IgD-negative memory B cell (primary cell): ENCODE measurements at regions not wholly inside any gene's neighbourhood (a gene's known extent, or its start where the extent isn't known, plus 50 kb on each side); places are given as distances from the start of the nearest gene placed in this dataset.
"Not testable (repeated sequence)": the region's sequence is repeated elsewhere in the genome, so short reads cannot be mapped to it uniquely, and the experiment has no call there.

Source experiments
- H3K27ac Mint-ChIP-seq, 3 donors: one replicate each; pipeline ENCODE4 v1.8.0; 2020 to 2022; ENCODE audit warnings: mild to moderate bottlenecking in 3 of 3, mixed read lengths in 3 of 3, moderate library complexity in 1 of 3
- H3K27me3 Mint-ChIP-seq: one replicate; pipeline ENCODE4 v1.8.0; 2021; ENCODE audit warnings: mixed read lengths
- H3K36me3 Mint-ChIP-seq: one replicate; pipeline ENCODE4 v1.8.0; 2020; ENCODE audit warnings: mild to moderate bottlenecking, mixed read lengths
- H3K4me1 Mint-ChIP-seq, 3 donors: one replicate each; pipeline ENCODE4 v1.8.0; 2020 to 2022; ENCODE audit warnings: mixed read lengths in 3 of 3, mild to moderate bottlenecking in 1 of 3
- H3K4me3 Mint-ChIP-seq, 4 donors: one replicate each; pipeline ENCODE4 v1.8.0; 2020 to 2022; ENCODE audit warnings: mild to moderate bottlenecking in 4 of 4, mixed read lengths in 4 of 4, moderate library complexity in 3 of 4
- H3K9me3 Mint-ChIP-seq, 3 donors: one replicate each; pipeline ENCODE4 v1.8.0; 2020 to 2021; ENCODE audit warnings: mixed read lengths in 3 of 3, mild to moderate bottlenecking in 1 of 3

DNA sequence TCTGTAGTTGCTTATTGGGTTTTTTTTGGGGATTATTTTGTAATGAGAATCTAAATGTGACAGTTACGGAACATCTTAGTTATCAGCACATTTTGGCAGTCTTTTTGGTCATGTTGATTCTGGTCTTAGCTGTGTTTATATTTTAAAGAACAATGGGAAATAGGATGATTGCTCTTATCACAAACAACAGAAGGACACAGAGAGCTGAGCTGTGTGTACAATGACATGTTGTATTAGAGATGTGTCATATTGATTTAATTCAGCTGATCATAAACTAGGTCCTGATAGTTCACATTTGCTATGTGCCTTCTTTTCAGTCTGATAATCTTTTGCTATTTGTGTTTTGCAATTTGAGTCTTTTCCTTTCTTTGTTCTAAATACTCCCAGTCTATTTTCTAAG, 781.7 kb downstream of the TRHDE start:
- Mint-ChIP-seq H3K4me1 (no peaks in the 10 kb centered on the region), H3K9me3 (peaks cover 0 to 2% (median 0%) of the 10 kb centered on the region in 3 donors), H3K27me3 (no peaks in the 10 kb centered on the region), H3K4me3 (no peak overlapping the region), H3K36me3 (no peaks in the 10 kb centered on the region), H3K27ac (no peak overlapping the region)

DNA sequence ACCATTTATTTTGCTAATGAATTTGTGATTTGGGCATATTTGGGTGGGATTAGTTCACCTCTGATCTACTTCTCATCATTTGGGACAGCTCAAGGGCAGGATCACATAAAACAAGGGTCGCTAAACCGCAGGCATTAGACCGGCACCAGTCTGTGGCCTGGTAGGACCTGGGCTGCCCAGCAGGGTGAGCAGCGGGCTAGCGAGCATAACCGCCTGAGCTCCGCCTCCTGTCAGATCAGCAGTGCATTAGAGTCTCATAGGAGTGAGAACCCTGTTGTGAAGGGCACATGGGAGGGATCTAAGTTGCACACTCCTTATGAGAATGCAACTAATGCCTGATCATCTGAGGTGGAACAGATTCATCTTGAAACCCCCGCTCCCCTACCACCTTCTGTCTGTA, 785.3 kb downstream of the TRHDE start:
- H3K36me3 Mint-ChIP-seq: no peaks in the 10 kb centered on the region
- H3K27ac Mint-ChIP-seq: no peak overlapping the region
- H3K27me3 Mint-ChIP-seq: no peaks in the 10 kb centered on the region
- no peaks in the 10 kb centered on the region for H3K4me1 Mint-ChIP-seq
- H3K4me3 Mint-ChIP-seq: no peak overlapping the region
- peaks cover 0 to 4% (median 4%) of the 10 kb centered on the region in 3 donors for H3K9me3 Mint-ChIP-seq

DNA sequence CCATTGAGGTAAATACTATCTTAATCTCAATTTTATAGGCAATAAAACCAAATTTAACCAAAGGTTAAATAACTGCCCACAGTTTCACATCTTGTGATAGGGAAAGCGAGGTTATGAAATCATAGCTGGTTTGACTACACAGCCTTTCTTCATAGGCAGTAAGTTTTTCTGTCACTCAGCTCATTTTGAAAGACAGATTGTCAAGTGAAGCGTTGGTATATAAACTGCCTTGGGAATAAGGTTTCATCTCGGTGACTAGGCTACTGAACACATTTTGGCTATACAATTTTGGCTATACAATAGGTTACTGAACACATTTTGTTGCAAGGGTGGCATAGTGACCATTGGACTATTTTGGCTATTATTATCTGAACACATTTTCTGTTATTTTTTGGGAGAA, 793.7 kb downstream of the TRHDE start:
- no peak overlapping the region for H3K27ac Mint-ChIP-seq
- peaks cover 0 to 5% (median 4%) of the 10 kb centered on the region in 3 donors for H3K9me3 Mint-ChIP-seq
- no peaks in the 10 kb centered on the region for H3K27me3 Mint-ChIP-seq
- no peak overlapping the region for H3K4me3 Mint-ChIP-seq
- H3K36me3 Mint-ChIP-seq: no peaks in the 10 kb centered on the region
- H3K4me1 Mint-ChIP-seq: no peaks in the 10 kb centered on the region

DNA sequence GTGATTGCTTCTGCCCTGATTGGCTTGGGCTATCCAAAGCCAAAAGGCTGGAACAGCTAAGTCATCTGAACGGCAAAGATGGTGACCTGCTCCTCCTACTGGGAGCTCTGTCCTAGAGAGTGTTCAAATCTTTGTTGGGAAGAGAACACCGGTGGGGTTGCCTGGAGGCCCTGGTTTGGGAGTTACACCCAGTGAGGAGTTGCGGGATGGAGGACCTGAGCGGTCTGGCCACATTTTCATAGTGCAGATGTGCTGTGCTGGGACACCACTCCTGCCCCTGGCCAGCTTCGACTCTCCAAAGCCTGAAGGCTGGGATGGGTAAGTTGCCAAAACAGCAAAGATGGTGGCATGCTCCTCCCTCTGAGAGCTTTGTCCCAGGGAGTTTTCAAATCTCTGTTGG, 795.4 kb downstream of the TRHDE start:
- H3K36me3 Mint-ChIP-seq: no peaks in the 10 kb centered on the region
- H3K4me3 Mint-ChIP-seq: no peak overlapping the region
- H3K27me3 Mint-ChIP-seq: no peaks in the 10 kb centered on the region
- H3K4me1 Mint-ChIP-seq: peaks cover 0 to 2% (median 0%) of the 10 kb centered on the region in 3 donors
- H3K9me3 Mint-ChIP-seq: peaks cover 0 to 6% (median 4%) of the 10 kb centered on the region in 3 donors
- no peak overlapping the region for H3K27ac Mint-ChIP-seq

DNA sequence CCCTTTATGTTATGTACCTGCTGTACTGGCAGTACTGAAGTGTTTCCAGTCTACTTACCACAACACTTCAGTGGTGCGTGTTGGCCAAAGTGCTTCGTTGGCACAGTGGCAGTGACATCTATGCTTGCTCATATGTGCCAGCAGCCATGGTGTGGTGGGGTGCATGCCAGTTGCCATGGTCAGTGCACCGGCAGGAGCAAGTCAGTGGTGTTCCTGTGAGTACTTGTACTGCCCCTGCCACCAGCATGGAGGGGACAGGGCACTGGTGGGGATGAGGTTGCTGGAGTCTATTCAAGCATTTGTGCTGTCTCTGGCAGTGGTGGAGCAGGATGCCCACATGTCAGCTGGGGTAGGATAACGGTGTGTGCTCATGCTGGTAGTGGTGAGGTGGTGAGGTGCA, 800.0 kb downstream of the TRHDE start:
- peak overlapping the region in 1 of 3 donors; percentile 50 for H3K27ac Mint-ChIP-seq
- H3K4me1 Mint-ChIP-seq: peaks cover 0 to 2% (median 0%) of the 10 kb centered on the region in 3 donors
- no peaks in the 10 kb centered on the region for H3K36me3 Mint-ChIP-seq
- H3K9me3 Mint-ChIP-seq: peaks cover 2 to 7% (median 4%) of the 10 kb centered on the region in 3 donors
- H3K27me3 Mint-ChIP-seq: no peaks in the 10 kb centered on the region
- no peak overlapping the region for H3K4me3 Mint-ChIP-seq

DNA sequence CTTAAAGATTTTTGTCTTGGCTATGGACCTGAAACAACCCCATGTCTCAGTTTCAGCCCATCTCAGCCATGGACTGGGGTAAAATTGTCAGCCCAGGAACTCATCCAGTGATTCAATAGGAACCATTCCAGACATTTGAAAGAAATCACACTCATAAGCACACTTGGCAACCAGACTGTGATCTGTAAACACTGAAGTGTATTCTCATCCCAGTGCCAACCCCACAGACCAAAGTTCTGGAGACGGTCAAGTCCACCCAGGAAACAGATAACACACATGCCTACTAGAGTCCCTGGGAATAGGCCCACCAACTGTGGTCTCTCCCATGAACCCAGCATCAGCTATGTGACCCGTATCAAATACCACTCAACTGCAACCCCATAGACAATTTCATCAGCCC, 804.6 kb downstream of the TRHDE start:
- Mint-ChIP-seq H3K9me3 (peaks cover 0 to 6% (median 3%) of the 10 kb centered on the region in 3 donors), H3K27ac (no peak overlapping the region), H3K4me1 (peaks cover 0 to 2% (median 0%) of the 10 kb centered on the region in 3 donors), H3K36me3 (no peaks in the 10 kb centered on the region), H3K27me3 (no peaks in the 10 kb centered on the region), H3K4me3 (no peak overlapping the region)

DNA sequence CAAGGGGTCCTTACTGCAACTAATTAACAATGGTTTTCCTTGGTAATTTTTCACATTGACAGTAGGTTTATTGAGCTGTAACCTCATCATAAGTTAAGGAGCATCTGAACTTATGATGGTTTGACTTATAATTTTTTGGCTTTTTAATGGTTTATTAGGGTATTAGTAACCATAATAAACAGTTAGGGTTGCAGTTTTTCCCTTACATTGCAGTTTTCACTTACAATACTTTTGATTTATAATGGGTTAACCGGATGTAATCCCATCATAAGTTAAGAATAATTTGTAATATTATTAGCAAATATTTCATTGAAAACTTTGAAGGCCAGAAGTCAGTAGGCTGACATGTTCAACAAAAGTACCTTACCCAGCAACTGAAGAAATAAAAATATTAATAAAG, 811.6 kb downstream of the TRHDE start:
- H3K27ac Mint-ChIP-seq: no peak overlapping the region
- H3K9me3 Mint-ChIP-seq: peaks cover 0 to 10% (median 2%) of the 10 kb centered on the region in 3 donors
- H3K4me1 Mint-ChIP-seq: no peaks in the 10 kb centered on the region
- no peak overlapping the region for H3K4me3 Mint-ChIP-seq
- no peaks in the 10 kb centered on the region for H3K36me3 Mint-ChIP-seq
- H3K27me3 Mint-ChIP-seq: no peaks in the 10 kb centered on the region

DNA sequence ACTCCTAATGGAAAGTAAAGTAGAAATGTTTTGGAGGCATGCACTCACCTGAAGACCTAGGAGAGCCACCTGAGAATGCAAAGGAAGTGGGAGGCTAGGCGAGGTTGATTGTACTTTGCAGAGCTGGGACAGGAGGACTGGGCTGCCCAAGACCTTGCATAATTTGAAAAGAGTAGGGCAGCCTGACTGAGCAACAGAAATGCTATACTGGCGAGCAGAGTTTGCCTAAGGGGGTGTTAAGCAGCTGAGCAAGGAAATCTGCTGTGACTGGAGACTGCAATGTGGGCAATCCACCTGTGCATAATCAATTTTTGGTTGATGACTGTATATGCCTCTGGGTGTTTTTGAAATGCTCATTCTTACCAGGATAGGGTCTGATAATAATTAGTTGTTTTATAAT, 834.1 kb downstream of the TRHDE start:
- Mint-ChIP-seq H3K36me3 (no peaks in the 10 kb centered on the region), H3K4me1 (peaks cover 0 to 4% (median 0%) of the 10 kb centered on the region in 3 donors), H3K4me3 (no peak overlapping the region), H3K9me3 (peaks cover 0 to 5% (median 2%) of the 10 kb centered on the region in 3 donors), H3K27me3 (no peaks in the 10 kb centered on the region), H3K27ac (no peak overlapping the region)

DNA sequence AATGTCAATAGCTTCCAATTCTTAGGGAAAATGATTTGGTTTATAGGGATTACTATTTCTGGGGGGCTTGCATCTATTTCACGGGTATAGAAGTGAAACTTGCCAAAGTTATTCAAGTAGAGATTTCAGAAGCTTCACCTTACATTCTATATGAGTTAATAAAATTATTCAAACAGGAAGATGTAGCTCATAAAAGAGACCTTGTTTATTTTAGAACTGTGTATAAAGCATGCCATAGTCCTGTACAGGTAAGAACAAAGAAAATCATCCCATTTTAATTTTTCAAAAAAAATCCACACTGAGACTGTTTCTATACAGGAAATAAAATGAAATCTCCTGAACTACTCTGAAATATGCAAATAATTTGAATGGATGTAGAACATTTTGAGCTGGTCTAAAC, 834.7 kb downstream of the TRHDE start:
- Mint-ChIP-seq H3K9me3 (peaks cover 0 to 5% (median 2%) of the 10 kb centered on the region in 3 donors), H3K36me3 (no peaks in the 10 kb centered on the region), H3K4me1 (peaks cover 0 to 4% (median 0%) of the 10 kb centered on the region in 3 donors), H3K27me3 (no peaks in the 10 kb centered on the region), H3K27ac (no peak overlapping the region), H3K4me3 (no peak overlapping the region)

DNA sequence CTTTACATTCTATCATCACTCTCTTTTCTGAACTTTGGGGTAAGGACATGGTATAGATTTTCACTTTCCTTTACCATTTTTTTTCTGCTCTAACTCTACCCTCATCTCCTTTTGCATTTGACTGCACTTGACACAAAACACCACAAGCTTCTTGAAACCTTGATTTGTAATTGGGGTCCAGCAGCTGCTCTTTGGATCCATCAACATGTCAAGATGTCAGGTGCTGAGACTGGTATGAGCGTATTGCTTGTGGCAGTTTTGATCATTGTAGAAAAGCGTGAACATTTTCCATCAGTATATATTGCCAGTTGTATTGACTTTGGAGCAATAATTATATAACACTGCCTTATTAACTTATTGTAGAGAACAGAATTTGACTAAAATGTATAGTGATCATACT, 838.6 kb downstream of the TRHDE start:
- Mint-ChIP-seq H3K27me3 (no peaks in the 10 kb centered on the region), H3K36me3 (no peaks in the 10 kb centered on the region), H3K27ac (no peak overlapping the region), H3K4me3 (no peak overlapping the region), H3K9me3 (peaks cover 0 to 3% (median 3%) of the 10 kb centered on the region in 3 donors), H3K4me1 (no peaks in the 10 kb centered on the region)

DNA sequence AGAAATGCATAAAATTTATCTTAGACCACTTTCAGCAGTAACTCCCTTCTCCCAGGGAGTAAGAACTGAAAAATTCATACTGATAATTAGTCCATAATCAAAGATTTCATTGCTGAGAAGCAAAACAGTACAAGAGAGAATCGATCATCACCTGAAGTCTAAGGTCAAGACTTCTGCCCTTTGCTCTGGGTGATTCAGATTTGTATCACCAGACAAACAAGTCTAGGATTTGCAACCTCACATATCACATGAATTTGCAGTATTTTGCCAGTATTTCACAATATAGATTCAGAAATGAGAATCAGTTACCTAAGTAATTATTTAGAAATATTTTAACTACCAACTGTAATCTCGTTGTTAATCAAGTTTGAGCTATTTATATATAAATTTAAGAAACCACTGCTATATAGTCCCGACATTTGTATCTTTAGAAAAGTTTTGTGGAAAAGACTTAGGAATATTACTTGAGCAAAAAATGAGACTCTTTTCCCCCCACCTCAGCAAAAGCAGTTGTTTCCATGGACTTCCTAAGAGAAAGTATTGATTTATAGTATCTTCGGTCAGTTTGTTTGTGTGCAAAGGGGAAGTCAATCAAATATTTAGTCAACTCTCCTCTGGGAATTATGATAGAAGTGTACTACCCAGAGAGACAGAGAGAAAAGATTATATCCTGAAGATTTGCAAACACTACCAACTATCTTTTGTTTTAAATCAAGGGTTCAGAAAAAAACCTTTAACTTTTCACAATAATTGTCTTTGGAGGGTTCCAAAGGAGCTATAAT, 840.1 kb downstream of the TRHDE start:
- H3K27ac Mint-ChIP-seq: no peak overlapping the region
- H3K9me3 Mint-ChIP-seq: peaks cover 0 to 3% (median 3%) of the 10 kb centered on the region in 3 donors
- no peaks in the 10 kb centered on the region for H3K27me3 Mint-ChIP-seq
- no peaks in the 10 kb centered on the region for H3K36me3 Mint-ChIP-seq
- H3K4me3 Mint-ChIP-seq: no peak overlapping the region
- H3K4me1 Mint-ChIP-seq: no peaks in the 10 kb centered on the region

DNA sequence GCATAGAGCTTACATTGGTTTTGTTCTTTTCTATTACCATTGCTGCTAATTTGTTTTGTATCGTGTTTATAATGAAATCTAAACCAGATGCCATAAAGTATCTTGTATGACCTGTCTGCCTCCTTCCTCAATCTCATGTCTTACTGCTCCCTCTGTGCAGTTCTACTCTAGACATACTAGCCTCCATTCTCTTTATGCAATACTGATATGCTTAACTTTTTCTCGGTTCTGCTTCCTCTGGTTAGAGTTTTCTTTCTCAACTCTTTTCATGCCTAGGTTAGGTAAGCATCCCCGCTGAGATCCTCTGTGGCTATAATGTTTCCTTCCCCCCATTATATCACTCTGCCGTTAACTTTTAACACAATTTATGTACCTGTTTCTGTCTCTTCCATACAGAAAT, 852.3 kb downstream of the TRHDE start:
- no peak overlapping the region for H3K4me3 Mint-ChIP-seq
- peaks cover 0 to 2% (median 0%) of the 10 kb centered on the region in 3 donors for H3K4me1 Mint-ChIP-seq
- H3K9me3 Mint-ChIP-seq: peaks cover 0 to 9% (median 0%) of the 10 kb centered on the region in 3 donors
- H3K27ac Mint-ChIP-seq: no peak overlapping the region
- H3K36me3 Mint-ChIP-seq: no peaks in the 10 kb centered on the region
- no peaks in the 10 kb centered on the region for H3K27me3 Mint-ChIP-seq

DNA sequence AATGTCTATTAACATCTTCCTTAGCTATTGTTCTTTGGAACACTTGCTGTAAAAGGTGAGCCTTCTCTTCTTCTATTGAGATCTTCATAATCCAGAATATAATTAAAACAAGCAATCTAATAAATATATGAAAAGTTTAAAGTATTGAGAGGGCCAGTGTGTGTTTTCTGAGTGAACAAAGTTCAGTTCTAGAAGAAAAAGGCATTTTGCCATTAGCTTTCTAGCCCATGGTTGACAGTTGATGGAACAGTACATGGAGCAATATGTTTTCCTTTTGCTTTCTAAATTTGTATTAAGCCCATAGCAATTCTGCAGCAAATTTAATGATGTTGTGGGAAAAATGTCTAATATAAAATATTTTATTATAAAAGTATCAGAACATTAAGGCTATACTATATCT, 853.0 kb downstream of the TRHDE start:
- Mint-ChIP-seq H3K4me1 (peaks cover 0 to 2% (median 0%) of the 10 kb centered on the region in 3 donors), H3K27me3 (no peaks in the 10 kb centered on the region), H3K27ac (no peak overlapping the region), H3K9me3 (peaks cover 0 to 5% (median 0%) of the 10 kb centered on the region in 3 donors), H3K4me3 (no peak overlapping the region), H3K36me3 (no peaks in the 10 kb centered on the region)

DNA sequence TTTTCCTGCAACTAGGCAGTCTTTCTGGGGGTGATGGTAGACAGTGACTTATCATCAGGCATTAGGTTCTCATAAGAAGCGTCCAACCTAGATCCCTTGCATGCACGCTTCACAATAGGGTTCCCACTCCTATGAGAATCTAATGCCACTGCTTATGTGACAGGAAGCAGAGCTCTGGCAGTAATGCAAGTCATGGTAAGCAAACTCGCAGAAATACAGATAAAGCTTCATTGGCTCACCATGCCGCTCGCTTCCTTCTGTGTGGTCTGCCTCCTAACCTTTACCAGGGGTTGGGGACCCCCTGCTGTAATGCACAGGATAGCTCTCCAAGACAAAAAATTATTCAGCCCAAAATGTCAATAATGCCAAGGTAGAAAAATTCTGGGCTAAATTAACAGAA, 864.2 kb downstream of the TRHDE start:
- Mint-ChIP-seq H3K4me1 (no peaks in the 10 kb centered on the region), H3K4me3 (no peak overlapping the region), H3K27ac (no peak overlapping the region), H3K36me3 (no peaks in the 10 kb centered on the region), H3K9me3 (peaks cover 3 to 8% (median 4%) of the 10 kb centered on the region in 3 donors), H3K27me3 (no peaks in the 10 kb centered on the region)

DNA sequence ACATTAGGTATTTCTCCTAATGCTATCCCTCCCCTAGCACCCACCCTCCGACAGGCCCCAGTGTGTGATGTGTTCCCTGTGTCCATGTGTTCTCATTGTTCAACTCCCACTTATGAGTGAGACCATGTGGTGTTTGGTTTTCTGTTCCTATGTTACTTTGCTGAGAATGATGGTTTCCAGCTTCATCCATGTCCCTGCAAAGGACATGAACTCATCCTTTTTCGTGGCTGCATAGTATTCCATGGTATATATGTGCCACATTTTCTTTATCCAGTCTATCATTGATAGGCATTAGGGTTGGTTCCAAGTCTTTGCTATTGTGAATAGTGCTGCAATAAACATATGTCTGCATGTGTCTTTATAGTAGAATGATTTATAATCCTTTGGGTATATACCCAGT, 867.5 kb downstream of the TRHDE start:
- H3K4me1 Mint-ChIP-seq, H3K4me3 Mint-ChIP-seq, H3K9me3 Mint-ChIP-seq, H3K36me3 Mint-ChIP-seq, H3K27me3 Mint-ChIP-seq: not testable (repeated sequence)
- peak overlapping the region in 1 of 3 donors; percentile 67 for H3K27ac Mint-ChIP-seq

DNA sequence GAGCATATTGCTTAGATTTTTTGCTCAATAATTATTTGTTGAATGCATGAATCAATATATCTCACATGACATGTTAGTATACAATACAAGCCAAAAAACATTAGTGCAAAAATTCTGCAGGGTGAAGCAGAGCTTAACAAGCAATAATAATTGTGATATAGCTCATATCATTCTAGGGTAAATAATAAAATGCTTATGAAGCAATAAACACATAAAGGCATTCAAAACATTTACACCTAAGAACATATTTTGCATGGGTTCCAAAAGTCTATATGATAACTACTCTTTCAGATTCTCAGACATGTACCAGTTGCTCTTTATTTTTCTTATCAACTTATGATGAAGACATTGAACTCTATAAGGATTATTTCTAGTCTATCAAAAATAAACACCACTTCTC, 886.2 kb downstream of the TRHDE start:
- Mint-ChIP-seq H3K27ac (no peak overlapping the region), H3K4me3 (no peak overlapping the region), H3K36me3 (no peaks in the 10 kb centered on the region), H3K9me3 (peaks cover 0 to 4% (median 3%) of the 10 kb centered on the region in 3 donors), H3K4me1 (no peaks in the 10 kb centered on the region), H3K27me3 (no peaks in the 10 kb centered on the region)
